WTC11 (cell line): ENCODE measurements at regions not wholly inside any gene's neighbourhood (a gene's known extent, or its start where the extent isn't known, plus 50 kb on each side); places are given as distances from the start of the nearest gene placed in this dataset.

Experiments
- ATAC-seq: fragments of 200-7000 bp; cut with Tn5 transposase; 2 replicates; pipeline ENCODE4 v1.10.0; 2021; ENCODE audit warnings: mild to moderate bottlenecking, moderate library complexity
- CTCF ChIA-PET: fragments of 300-600 bp; sonication (Branson Sonifier 250); formaldehyde crosslinking; loops from one replicate; lab custom pipeline; 2021; ENCODE audit warnings: antibody characterized with exemption; lab: Charles Lee
- POLR2A ChIA-PET: fragments of 350-600 bp; sonication (Branson Sonifier 250); formaldehyde crosslinking; loops from one replicate; lab custom pipeline; 2021; ENCODE audit warnings: antibody characterized with exemption; lab: Charles Lee
- DNase-seq: peaks from one replicate; pipeline ENCODE4 v3.0.0; 2021; ENCODE audit warnings: low spot score
- H3K27ac Mint-ChIP-seq: 2 replicates; pipeline ENCODE4 v1.8.0; 2021; ENCODE audit warnings: mixed read lengths
- H3K27me3 Mint-ChIP-seq: 2 replicates; pipeline ENCODE4 v1.8.0; 2021; ENCODE audit warnings: low read depth, mild to moderate bottlenecking, moderate library complexity, mixed read lengths
- H3K36me3 Mint-ChIP-seq: 2 replicates; pipeline ENCODE4 v1.8.0; 2021; ENCODE audit warnings: mixed read lengths
- H3K4me1 Mint-ChIP-seq: 2 replicates; pipeline ENCODE4 v1.8.0; 2022; ENCODE audit warnings: mixed read lengths
- H3K4me3 Mint-ChIP-seq: 2 replicates; pipeline ENCODE4 v1.8.0; 2021; ENCODE audit warnings: mild to moderate bottlenecking, moderate library complexity, mixed read lengths
- H3K9me3 Mint-ChIP-seq: 2 replicates; pipeline ENCODE4 v1.8.0; 2021; ENCODE audit warnings: mixed read lengths
- AR ChIP-seq: fragments of 250-450 bp; sonication (Bioruptor Pico); IDR thresholded peaks from 2 replicates; pipeline ENCODE4 v1.9.0; 2021; ENCODE audit warnings: mild to moderate bottlenecking
- ATF2 ChIP-seq: sonication (generic); formaldehyde crosslinking; IDR thresholded peaks from 2 replicates; pipeline ENCODE4 v1.8.1; 2022; ENCODE audit warnings: low read depth, missing genetic modification reagents, borderline replicate concordance
- ATF3 ChIP-seq: sonication (generic); formaldehyde crosslinking; conservative IDR thresholded peaks from 2 replicates; pipeline ENCODE4 v1.8.1; 2022; ENCODE audit warnings: mild to moderate bottlenecking, missing genetic modification reagents
- CBFB ChIP-seq: sonication (generic); formaldehyde crosslinking; IDR thresholded peaks from 2 replicates; pipeline ENCODE4 v1.8.1; 2022; ENCODE audit warnings: mild to moderate bottlenecking, low read depth, missing genetic modification reagents
- CTCF ChIP-seq: fragments of 200-600 bp; IDR thresholded peaks from 2 replicates; pipeline ENCODE4 v1.8.0; 2022; ENCODE audit warnings: antibody characterized with exemption
- E2F1 ChIP-seq: sonication (generic); formaldehyde crosslinking; IDR thresholded peaks from 2 replicates; pipeline ENCODE4 v1.8.0; 2022; ENCODE audit warnings: mild to moderate bottlenecking, missing genetic modification reagents
- EMX1 ChIP-seq: fragments of 250-450 bp; sonication (Bioruptor Pico); IDR thresholded peaks from 2 replicates; pipeline ENCODE4 v1.8.0; 2021; ENCODE audit warnings: mild to moderate bottlenecking
- FOXP1 ChIP-seq: sonication (generic); formaldehyde crosslinking; IDR thresholded peaks from 2 replicates; pipeline ENCODE4 v1.8.0; 2022; ENCODE audit warnings: missing genetic modification reagents, mild to moderate bottlenecking, moderate library complexity, borderline replicate concordance
- FOXP4 ChIP-seq: sonication (generic); formaldehyde crosslinking; IDR thresholded peaks from 2 replicates; pipeline ENCODE4 v1.8.0; 2022; ENCODE audit warnings: mild to moderate bottlenecking, missing genetic modification reagents
- GRHL2 ChIP-seq: fragments of 250-450 bp; sonication (Bioruptor Pico); IDR thresholded peaks from 2 replicates; pipeline ENCODE4 v1.8.0; 2022; ENCODE audit warnings: mild to moderate bottlenecking, moderate library complexity; ENCODE audit not compliant: insufficient replicate concordance, severe bottlenecking
- IRF1 ChIP-seq: sonication (generic); formaldehyde crosslinking; IDR thresholded peaks from 2 replicates; pipeline ENCODE4 v1.8.0; 2023; ENCODE audit warnings: missing genetic modification reagents
- NFYB ChIP-seq: sonication (generic); formaldehyde crosslinking; conservative IDR thresholded peaks from 2 replicates; pipeline ENCODE4 v1.8.0; 2022; ENCODE audit warnings: low read depth, missing genetic modification reagents
- NR3C1 ChIP-seq: sonication (generic); formaldehyde crosslinking; conservative IDR thresholded peaks from 2 replicates; pipeline ENCODE4 v1.8.1; 2023; ENCODE audit warnings: low read depth, mild to moderate bottlenecking, missing genetic modification reagents
- SP1 ChIP-seq: sonication (generic); formaldehyde crosslinking; conservative IDR thresholded peaks from 2 replicates; pipeline ENCODE4 v1.8.1; 2022; ENCODE audit warnings: missing genetic modification reagents
- USF2 ChIP-seq: sonication (generic); formaldehyde crosslinking; IDR thresholded peaks from 2 replicates; pipeline ENCODE4 v1.8.1; 2023; ENCODE audit warnings: mild to moderate bottlenecking, missing genetic modification reagents, moderate library complexity
- ZBTB43 ChIP-seq: sonication (generic); formaldehyde crosslinking; IDR thresholded peaks from 2 replicates; pipeline ENCODE4 v1.8.1; 2023; ENCODE audit warnings: mild to moderate bottlenecking, missing genetic modification reagents
- ZNF317 ChIP-seq: sonication (generic); formaldehyde crosslinking; IDR thresholded peaks from 2 replicates; pipeline ENCODE4 v1.8.1; 2023; ENCODE audit warnings: low read depth, mild to moderate bottlenecking, moderate library complexity, missing genetic modification reagents, borderline replicate concordance
- ZSCAN18 ChIP-seq: fragments of 250-450 bp; sonication (Bioruptor Pico); IDR thresholded peaks from 2 replicates; pipeline ENCODE4 v2.1.2; 2022; ENCODE audit warnings: mild to moderate bottlenecking, moderate library complexity

- H3K36me3 Mint-ChIP-seq = peaks cover 17% of the 10 kb centered on the region
- no peak overlapping the region for H3K27ac Mint-ChIP-seq
- peaks cover 11% of the 10 kb centered on the region for H3K27me3 Mint-ChIP-seq
- H3K9me3 Mint-ChIP-seq = peaks cover 26% of the 10 kb centered on the region
- H3K4me1 Mint-ChIP-seq = no peaks in the 10 kb centered on the region
- ChIA-PET POLR2A (no interaction called here), CTCF (no interaction called here)
- ATAC-seq (no peak), DNase-seq (no peak)
- no peak for TF ChIP-seq NR3C1 (CRISPR knock-in tag)
- TF ChIP-seq ZSCAN18 (CRISPR knock-in tag) = no peak
- no peak for TF ChIP-seq CBFB
- no peak for TF ChIP-seq FOXP1 (CRISPR knock-in tag)
- no peak for TF ChIP-seq NFYB (CRISPR knock-in tag)
- TF ChIP-seq USF2 (CRISPR knock-in tag) = no peak
- TF ChIP-seq AR = no peak
- no peak overlapping the region for H3K4me3 Mint-ChIP-seq
Observed at GRCh38 chr14:101318271-101318670, 243.0 kb upstream of the DIO3 start.

- Mint-ChIP-seq H3K27me3 (peaks cover 6% of the 10 kb centered on the region), H3K27ac (no peak overlapping the region), H3K4me3 (no peak overlapping the region), H3K9me3 (peaks cover 38% of the 10 kb centered on the region), H3K36me3 (peaks cover 27% of the 10 kb centered on the region), H3K4me1 (no peaks in the 10 kb centered on the region)
- ChIA-PET CTCF (no interaction called here), POLR2A (no interaction called here)
- TF ChIP-seq ZBTB43 (CRISPR knock-in tag) = no peak
- no peak for TF ChIP-seq IRF1 (CRISPR knock-in tag)
- TF ChIP-seq SP1 = no peak
- no peak for TF ChIP-seq ATF2
- TF ChIP-seq ATF3 = no peak
- TF ChIP-seq FOXP4 (CRISPR knock-in tag) = no peak
- TF ChIP-seq ZNF317 (CRISPR knock-in tag) = no peak
- no peak for TF ChIP-seq EMX1 (CRISPR knock-in tag)
- TF ChIP-seq GRHL2 (CRISPR knock-in tag) = no peak
- TF ChIP-seq CTCF = no peak
- no peak for TF ChIP-seq USF2 (CRISPR knock-in tag)
- TF ChIP-seq E2F1 (CRISPR knock-in tag) = no peak
- no peak for ATAC-seq
- DNase-seq = no peak
Observed at GRCh38 chr14:101320396-101320795, 240.9 kb upstream of the DIO3 start.
